Neural cell (in vitro differentiated cells): ENCODE measurements at regions not wholly inside any gene's neighbourhood (a gene's known extent, or its start where the extent isn't known, plus 50 kb on each side); places are given as distances from the start of the nearest gene placed in this dataset.

Experiments
- H2AFZ ChIP-seq: fragments of 200-600, 300-800 bp; sonication (generic), shearing (Covaris generic); 2 replicates; pipeline ENCODE4 v1.6.0; 2014; ENCODE audit warnings: low read depth, mild to moderate bottlenecking, antibody characterized with exemption, low read length, moderate library complexity
- H3F3A ChIP-seq: fragments of 200-600 bp; shearing (Covaris generic); 2 replicates; pipeline ENCODE4 v1.6.1; 2016; ENCODE audit warnings: mild to moderate bottlenecking, moderate library complexity, mixed read lengths, antibody characterized with exemption, low read length; ENCODE audit not compliant: insufficient read depth, poor library complexity, severe bottlenecking
- H3K27ac ChIP-seq: fragments of 200-600, 300-800 bp; sonication (generic), shearing (Covaris generic); 2 replicates; pipeline ENCODE4 v1.5.1; 2014; ENCODE audit warnings: mild to moderate bottlenecking, low read length, moderate library complexity
- H3K27me3 ChIP-seq: fragments of 300-800, 200-600 bp; sonication (generic), shearing (Covaris generic); 2 replicates; pipeline ENCODE4 v1.6.0; 2014; ENCODE audit warnings: mild to moderate bottlenecking, low read depth, low read length, moderate library complexity; ENCODE audit not compliant: insufficient read depth
- H3K36me3 ChIP-seq: fragments of 300-800, 200-600 bp; sonication (generic), shearing (Covaris generic); 2 replicates; pipeline ENCODE4 v1.5.1; 2014; ENCODE audit warnings: mild to moderate bottlenecking, antibody characterized with exemption, low read length, moderate library complexity; ENCODE audit not compliant: insufficient read depth
- H3K4me2 ChIP-seq: fragments of 300-800, 200-600 bp; sonication (generic), shearing (Covaris generic); 2 replicates; pipeline ENCODE4 v1.6.0; 2014; ENCODE audit warnings: mild to moderate bottlenecking, low read length
- H3K4me3 ChIP-seq: fragments of 300-800, 200-600 bp; sonication (generic), shearing (Covaris generic); 2 replicates; pipeline ENCODE4 v1.5.1; 2014; ENCODE audit warnings: mild to moderate bottlenecking, low read length, moderate library complexity
- H3K79me2 ChIP-seq: fragments of 200-600 bp; shearing (Covaris generic); replicated peaks from 2 replicates; pipeline ENCODE4 v1.6.0; 2014; ENCODE audit warnings: mild to moderate bottlenecking, low read length, moderate library complexity; ENCODE audit not compliant: insufficient read depth
- H3K9ac ChIP-seq: fragments of 300-800, 200-600 bp; sonication (generic), shearing (Covaris generic); 2 replicates; pipeline ENCODE4 v1.6.1; 2016; ENCODE audit warnings: mild to moderate bottlenecking, low read length, mixed read lengths
- H3K9me2 ChIP-seq: fragments of 200-600 bp; shearing (Covaris generic); 2 replicates; pipeline ENCODE4 v1.6.1; 2016; ENCODE audit warnings: mild to moderate bottlenecking, low read length, mixed read lengths; ENCODE audit not compliant: insufficient read depth
- H3K9me3 ChIP-seq: fragments of 200-600, 300-800 bp; sonication (generic), shearing (Covaris generic); 2 replicates; pipeline ENCODE4 v1.6.1; 2016; ENCODE audit warnings: mild to moderate bottlenecking, mixed run types, low read length, moderate library complexity, mixed read lengths
- H4K20me1 ChIP-seq: fragments of 200-600 bp; shearing (Covaris generic); 2 replicates; pipeline ENCODE4 v1.6.1; 2016; ENCODE audit warnings: mild to moderate bottlenecking, mixed run types; ENCODE audit not compliant: insufficient read depth
- CTCF ChIP-seq: fragments of 450-650 bp; IDR thresholded peaks from 2 replicates; pipeline ENCODE4 v1.5.1; 2014; ENCODE audit warnings: antibody characterized with exemption, mild to moderate bottlenecking, moderate library complexity; ENCODE audit not compliant: poor library complexity, severe bottlenecking
- EP300 ChIP-seq: fragments of 450-650 bp; conservative IDR thresholded peaks from 2 replicates; pipeline ENCODE4 v1.6.1; 2014; ENCODE audit warnings: antibody characterized with exemption, mild to moderate bottlenecking, moderate library complexity; ENCODE audit not compliant: poor library complexity, severe bottlenecking
- EZH2 ChIP-seq: fragments of 200-600, 300-800 bp; shearing (Covaris generic), sonication (generic); IDR thresholded peaks from 2 replicates; pipeline ENCODE4 v1.6.1; 2014; ENCODE audit warnings: antibody characterized with exemption, low read length, borderline replicate concordance, mild to moderate bottlenecking; ENCODE audit not compliant: insufficient read depth, poor library complexity, severe bottlenecking
- MXI1 ChIP-seq: fragments of 450-650 bp; conservative IDR thresholded peaks from 2 replicates; pipeline ENCODE4 v1.6.1; 2014; ENCODE audit warnings: antibody characterized with exemption, mild to moderate bottlenecking; ENCODE audit not compliant: poor library complexity, severe bottlenecking
- POLR2AphosphoS5 ChIP-seq: IDR thresholded peaks from 2 replicates; pipeline ENCODE4 v1.6.1; 2012
- RAD21 ChIP-seq: fragments of 450-650 bp; conservative IDR thresholded peaks from 2 replicates; pipeline ENCODE4 v1.6.1; 2014; ENCODE audit warnings: antibody characterized with exemption, mild to moderate bottlenecking, moderate library complexity
- REST ChIP-seq: IDR thresholded peaks from 2 replicates; pipeline ENCODE4 v1.6.1; 2012; ENCODE audit warnings: borderline replicate concordance
- SMC3 ChIP-seq: fragments of 450-650 bp; conservative IDR thresholded peaks from 2 replicates; pipeline ENCODE4 v1.6.1; 2014; ENCODE audit warnings: antibody characterized with exemption, mild to moderate bottlenecking, moderate library complexity; ENCODE audit not compliant: poor library complexity
- TAF1 ChIP-seq: IDR thresholded peaks from 2 replicates; pipeline ENCODE4 v1.6.1; 2012; ENCODE audit warnings: low read depth

- H3K9me2 ChIP-seq: no peaks in the 10 kb centered on the region
- no peak overlapping the region for H3K4me2 ChIP-seq
- H3K27ac ChIP-seq: no peak overlapping the region
- TF ChIP-seq SMC3: no peak
- TF ChIP-seq TAF1: no peak
- no peak for TF ChIP-seq MXI1
- no peak for TF ChIP-seq EP300
- no peak for TF ChIP-seq CTCF
- no peak for TF ChIP-seq EZH2
- no peak for TF ChIP-seq REST
- no peak for TF ChIP-seq RAD21
- no peaks in the 10 kb centered on the region for H3K36me3 ChIP-seq
- H4K20me1 ChIP-seq: no peaks in the 10 kb centered on the region
- no peak overlapping the region for H2AFZ ChIP-seq
- no peak overlapping the region for H3K4me3 ChIP-seq
- no peaks in the 10 kb centered on the region for H3K9me3 ChIP-seq
- H3K9ac ChIP-seq: no peak overlapping the region
- no peaks in the 10 kb centered on the region for H3K79me2 ChIP-seq
- no peaks in the 10 kb centered on the region for H3K27me3 ChIP-seq
- no peaks in the 10 kb centered on the region for H3F3A ChIP-seq
These were observed 504.0 kb downstream of the PLCL1 start for GRCh38 chr2:198308368-198308767.

- Histone ChIP-seq H3K4me3 (no peak overlapping the region), H3K9me3 (no peaks in the 10 kb centered on the region), H3K9me2 (no peaks in the 10 kb centered on the region), H3K79me2 (no peaks in the 10 kb centered on the region), H3K27ac (no peak overlapping the region), H3K27me3 (no peaks in the 10 kb centered on the region), H3K4me2 (no peak overlapping the region), H3K36me3 (no peaks in the 10 kb centered on the region), H3K9ac (no peak overlapping the region), H2AFZ (no peak overlapping the region), H3F3A (no peaks in the 10 kb centered on the region), H4K20me1 (no peaks in the 10 kb centered on the region)
- TF ChIP-seq SMC3 (no peak), MXI1 (no peak), CTCF (no peak), EZH2 (no peak), TAF1 (no peak), RAD21 (no peak), REST (no peak), EP300 (no peak), POLR2AphosphoS5 (no peak)
These were observed 502.7 kb downstream of the PLCL1 start for GRCh38 chr2:198307093-198307492.
